Astrocyte of the spinal cord (primary cell): ENCODE measurements at regions not wholly inside any gene's neighbourhood (a gene's known extent, or its start where the extent isn't known, plus 50 kb on each side); places are given as distances from the start of the nearest gene placed in this dataset.

ENCODE experiments used
- DNase-seq: peaks from one replicate; pipeline ENCODE4 v3.0.0; 2011; ENCODE audit warnings: low read depth, low spot score
- H3K4me3 ChIP-seq: 2 replicates; pipeline ENCODE4 v1.5.1; 2011; ENCODE audit warnings: low read depth, mild to moderate bottlenecking, low read length, moderate library complexity
- CTCF ChIP-seq: IDR thresholded peaks from 2 replicates; pipeline ENCODE4 v1.5.1; 2012; ENCODE audit warnings: low read depth, mild to moderate bottlenecking, low read length, inconsistent platforms
- in situ Hi-C: cut with HindIII; loops from 2 replicates; pipeline ENCODE4 v1.10.0; 2017; ENCODE audit warnings: low sequenced_read_pairs

- DNase-seq, result no peak
- TF ChIP-seq CTCF, result no peak
- H3K4me3 ChIP-seq, result no peak overlapping the region
- in situ Hi-C loops, result no loop called here
These were observed 173.8 kb upstream of the BCL6 start for GRCh38 chr3:187919048-187919447.

- no peak for TF ChIP-seq CTCF
- no peak for DNase-seq
- H3K4me3 ChIP-seq, result no peak overlapping the region
- in situ Hi-C loops, result no loop called here
These were observed 174.3 kb upstream of the BCL6 start for GRCh38 chr3:187919544-187919943.

GRCh38 chr3:187920030-187920429 is 174.8 kb upstream of the BCL6 start:
- DNase-seq, result no peak
- H3K4me3 ChIP-seq, result no peak overlapping the region

GRCh38 chr3:187920913-187921312 is 175.6 kb upstream of the BCL6 start:
- TF ChIP-seq CTCF, result no peak
- H3K4me3 ChIP-seq, result no peak overlapping the region
- in situ Hi-C loops, result no loop called here

More at GRCh38 chr3:187920030-187920429, 174.8 kb upstream of the BCL6 start:
- in situ Hi-C loops, result no loop called here
- no peak for TF ChIP-seq CTCF

GRCh38 chr3:187921391-187922074 is 176.3 kb upstream of the BCL6 start:
- no peak for DNase-seq
- no peak for TF ChIP-seq CTCF
- no peak overlapping the region for H3K4me3 ChIP-seq
- in situ Hi-C loops, result no loop called here

More at GRCh38 chr3:187920913-187921312, 175.6 kb upstream of the BCL6 start:
- DNase-seq, result no peak

- TF ChIP-seq CTCF, result no peak
- peak; percentile 37 for DNase-seq
- no peak overlapping the region for H3K4me3 ChIP-seq
- in situ Hi-C loops, result no loop called here
These were observed 177.6 kb upstream of the BCL6 start for GRCh38 chr3:187922704-187923416.
